ENCODE measurements at regions not wholly inside any gene's neighbourhood (a gene's known extent, or its start where the extent isn't known, plus 50 kb on each side); places are given as distances from the start of the nearest gene placed in this dataset.
"Not testable (repeated sequence)": the region's sequence is repeated elsewhere in the genome, so short reads cannot be mapped to it uniquely, and the experiment has no call there.

GRCh38 chr18:27549335-27550039 lies 364.4 kb upstream of the CHST9 start:
- no peak for DNase-seq
- no peak overlapping the region for H3K4me3 Mint-ChIP-seq
- POLR2A ChIA-PET = no interaction called here
- H3K36me3 Mint-ChIP-seq = no peaks in the 10 kb centered on the region
- H3K9me3 Mint-ChIP-seq = peaks cover 0 to 30% (median 9%) of the 10 kb centered on the region in 9 donors
- H3K27ac Mint-ChIP-seq = no peak overlapping the region
- H3K27me3 Mint-ChIP-seq = no peaks in the 10 kb centered on the region
- H3K4me1 Mint-ChIP-seq = no peaks in the 10 kb centered on the region
- no peak for ATAC-seq

DNA sequence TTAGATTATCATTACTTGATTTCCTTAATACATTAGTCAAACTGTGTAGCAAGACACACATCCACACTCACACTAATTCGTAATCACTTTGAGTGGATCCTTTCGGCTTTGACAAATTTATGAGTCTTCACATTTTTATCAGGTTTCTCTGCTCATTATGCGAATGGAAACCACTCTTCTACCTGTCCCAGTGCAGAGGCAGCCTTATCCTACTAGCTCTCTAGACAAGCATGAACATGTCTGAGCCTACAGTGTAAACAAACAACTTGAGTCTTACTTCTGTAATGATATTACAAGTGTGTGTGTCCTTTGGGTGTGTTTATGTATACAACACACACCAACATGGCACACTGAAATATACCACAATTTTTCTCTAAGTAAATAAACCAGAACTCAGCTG lies 361.9 kb upstream of the CHST9 start:
- peaks cover 3 to 43% (median 7%) of the 10 kb centered on the region in 9 donors for H3K9me3 Mint-ChIP-seq
- POLR2A ChIA-PET = no interaction called here
- H3K27ac Mint-ChIP-seq = no peak overlapping the region
- no peak overlapping the region for H3K4me3 Mint-ChIP-seq
- ATAC-seq (no peak), DNase-seq (no peak)
- H3K36me3 Mint-ChIP-seq = no peaks in the 10 kb centered on the region
- H3K4me1 Mint-ChIP-seq = no peaks in the 10 kb centered on the region
- no peaks in the 10 kb centered on the region for H3K27me3 Mint-ChIP-seq

DNA sequence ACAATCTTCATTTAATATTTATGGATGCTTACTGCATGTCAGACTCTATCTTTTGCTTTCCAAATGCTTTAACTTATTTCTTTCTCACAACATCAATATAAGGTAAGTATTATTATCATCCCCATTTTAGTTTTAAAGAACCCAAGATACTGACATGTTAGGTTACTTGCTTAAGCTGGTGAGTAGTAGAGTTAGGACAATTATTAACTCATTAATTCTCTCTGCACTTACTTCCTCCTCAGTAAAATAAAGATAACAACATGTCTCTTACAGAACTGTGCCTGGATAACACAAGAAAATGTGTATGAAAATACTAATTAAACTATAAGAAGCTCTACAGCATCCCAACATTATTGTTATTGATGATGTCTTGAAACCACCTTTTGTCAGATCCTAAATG lies 359.1 kb upstream of the CHST9 start:
- H3K27ac Mint-ChIP-seq = no peak overlapping the region
- ATAC-seq (no peak), DNase-seq (no peak)
- H3K27me3 Mint-ChIP-seq = no peaks in the 10 kb centered on the region
- no peaks in the 10 kb centered on the region for H3K36me3 Mint-ChIP-seq
- H3K9me3 Mint-ChIP-seq = peaks cover 0 to 42% (median 5%) of the 10 kb centered on the region in 9 donors
- no peak overlapping the region for H3K4me3 Mint-ChIP-seq
- POLR2A ChIA-PET = no interaction called here
- no peaks in the 10 kb centered on the region for H3K4me1 Mint-ChIP-seq

DNA sequence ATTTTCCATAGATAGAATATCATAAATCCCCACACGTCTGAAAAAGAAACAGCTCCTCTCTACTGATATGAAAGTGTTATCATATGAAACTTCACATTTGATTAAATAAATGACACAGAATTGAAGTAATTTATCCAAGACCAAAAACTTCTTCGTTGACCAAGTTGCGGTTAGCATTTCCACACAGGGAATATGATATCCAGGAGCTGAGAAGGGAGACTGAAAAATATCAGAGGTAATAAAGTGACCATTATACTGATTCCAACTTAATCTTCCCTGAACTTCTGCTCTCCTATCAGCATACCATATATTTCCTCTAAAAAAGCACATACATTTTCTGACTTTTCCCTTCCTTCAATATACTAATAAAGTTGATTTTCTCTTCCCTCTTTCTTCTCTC lies 356.2 kb upstream of the CHST9 start:
- H3K27ac Mint-ChIP-seq = no peak overlapping the region
- H3K4me3 Mint-ChIP-seq = no peak overlapping the region

GRCh38 chr18:27540111-27540510 lies 355.0 kb upstream of the CHST9 start:
- ATAC-seq (no peak), DNase-seq (no peak)
- POLR2A ChIA-PET = no interaction called here
- H3K27me3 Mint-ChIP-seq = no peaks in the 10 kb centered on the region
- no peaks in the 10 kb centered on the region for H3K36me3 Mint-ChIP-seq
- H3K9me3 Mint-ChIP-seq = peaks cover 0 to 45% (median 4%) of the 10 kb centered on the region in 9 donors
- H3K4me3 Mint-ChIP-seq = no peak overlapping the region
- no peaks in the 10 kb centered on the region for H3K4me1 Mint-ChIP-seq
- no peak overlapping the region for H3K27ac Mint-ChIP-seq

More for the DNA sequence above, 356.2 kb upstream of the CHST9 start:
- Mint-ChIP-seq H3K36me3 (no peaks in the 10 kb centered on the region), H3K9me3 (peaks cover 0 to 45% (median 4%) of the 10 kb centered on the region in 9 donors), H3K27me3 (no peaks in the 10 kb centered on the region), H3K4me1 (no peaks in the 10 kb centered on the region)
- DNase-seq (no peak), ATAC-seq (no peak)
- POLR2A ChIA-PET = no interaction called here

- no peaks in the 10 kb centered on the region for H3K27me3 Mint-ChIP-seq
- no peak overlapping the region for H3K4me3 Mint-ChIP-seq
- POLR2A ChIA-PET = no interaction called here
- DNase-seq (no peak), ATAC-seq (no peak)
- no peaks in the 10 kb centered on the region for H3K4me1 Mint-ChIP-seq
- no peak overlapping the region for H3K27ac Mint-ChIP-seq
- no peaks in the 10 kb centered on the region for H3K36me3 Mint-ChIP-seq
- H3K9me3 Mint-ChIP-seq = peaks cover 0 to 21% (median 9%) of the 10 kb centered on the region in 9 donors
These were observed 343.9 kb upstream of the CHST9 start for GRCh38 chr18:27528925-27529521.

DNA sequence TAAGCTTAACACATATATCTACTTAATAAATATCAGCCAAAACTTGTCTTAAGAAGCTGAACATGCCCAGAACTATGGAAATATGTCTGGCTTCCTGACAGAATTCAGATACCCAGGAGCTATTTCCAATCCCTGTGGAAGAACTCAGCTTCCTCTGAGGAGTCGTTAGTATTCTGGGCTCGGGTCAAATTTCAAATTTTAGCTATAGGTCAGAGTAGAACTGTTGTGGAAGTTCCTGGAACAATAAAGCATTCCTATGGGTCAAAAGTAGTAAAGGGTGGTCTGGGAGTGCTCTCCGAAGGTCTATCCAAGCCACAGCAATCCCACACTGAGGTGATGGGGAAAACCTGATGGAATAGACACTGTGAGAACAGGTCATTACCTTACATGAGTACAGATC lies 342.7 kb upstream of the CHST9 start:
- peaks cover 0 to 21% (median 8%) of the 10 kb centered on the region in 9 donors for H3K9me3 Mint-ChIP-seq
- H3K27me3 Mint-ChIP-seq = no peaks in the 10 kb centered on the region
- ATAC-seq (no peak), DNase-seq (no peak)
- no peaks in the 10 kb centered on the region for H3K4me1 Mint-ChIP-seq
- no peak overlapping the region for H3K4me3 Mint-ChIP-seq
- no peak overlapping the region for H3K27ac Mint-ChIP-seq
- POLR2A ChIA-PET = no interaction called here
- no peaks in the 10 kb centered on the region for H3K36me3 Mint-ChIP-seq

- H3K4me3 Mint-ChIP-seq = no peak overlapping the region
- no peak for DNase-seq
- H3K27me3 Mint-ChIP-seq = no peaks in the 10 kb centered on the region
- no peaks in the 10 kb centered on the region for H3K36me3 Mint-ChIP-seq
- no peak overlapping the region for H3K27ac Mint-ChIP-seq
- no peaks in the 10 kb centered on the region for H3K4me1 Mint-ChIP-seq
- no peak for ATAC-seq
- peaks cover 0 to 16% (median 9%) of the 10 kb centered on the region in 9 donors for H3K9me3 Mint-ChIP-seq
- POLR2A ChIA-PET = no interaction called here
These were observed 335.3 kb upstream of the CHST9 start for GRCh38 chr18:27520401-27520800.

GRCh38 chr18:27510036-27510633 lies 325.0 kb upstream of the CHST9 start:
- H3K4me3 Mint-ChIP-seq, H3K4me1 Mint-ChIP-seq, H3K27ac Mint-ChIP-seq, ATAC-seq, POLR2A ChIA-PET, H3K27me3 Mint-ChIP-seq, H3K36me3 Mint-ChIP-seq, DNase-seq: not testable (repeated sequence)
- peaks cover 0 to 27% (median 3%) of the 10 kb centered on the region in 9 donors for H3K9me3 Mint-ChIP-seq

DNA sequence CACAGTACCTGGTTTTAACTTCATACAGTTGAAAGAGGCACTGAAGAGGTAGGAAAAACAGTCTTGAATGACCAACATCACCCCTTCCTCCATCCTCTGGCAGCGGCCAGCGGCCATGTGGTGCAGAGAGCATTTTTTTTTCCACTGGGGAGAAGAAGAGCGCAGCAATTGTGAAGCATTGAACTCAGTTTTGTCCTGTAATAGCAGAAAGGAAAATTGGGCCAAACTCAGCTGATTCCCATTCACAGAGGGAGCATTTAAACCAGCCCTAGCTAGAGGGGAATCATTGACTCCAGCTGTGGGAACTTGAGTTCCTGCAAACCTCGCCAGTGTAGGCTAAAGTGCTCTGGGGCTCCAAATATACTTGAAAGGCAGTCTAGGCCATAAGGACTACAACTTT lies 316.6 kb upstream of the CHST9 start:
- Mint-ChIP-seq H3K27ac (no peak overlapping the region), H3K9me3 (peaks cover 2 to 26% (median 12%) of the 10 kb centered on the region in 9 donors), H3K36me3 (no peaks in the 10 kb centered on the region), H3K27me3 (no peaks in the 10 kb centered on the region), H3K4me3 (no peak overlapping the region), H3K4me1 (no peaks in the 10 kb centered on the region)
- no peak for ATAC-seq
- no peak for DNase-seq
- POLR2A ChIA-PET = no interaction called here

DNA sequence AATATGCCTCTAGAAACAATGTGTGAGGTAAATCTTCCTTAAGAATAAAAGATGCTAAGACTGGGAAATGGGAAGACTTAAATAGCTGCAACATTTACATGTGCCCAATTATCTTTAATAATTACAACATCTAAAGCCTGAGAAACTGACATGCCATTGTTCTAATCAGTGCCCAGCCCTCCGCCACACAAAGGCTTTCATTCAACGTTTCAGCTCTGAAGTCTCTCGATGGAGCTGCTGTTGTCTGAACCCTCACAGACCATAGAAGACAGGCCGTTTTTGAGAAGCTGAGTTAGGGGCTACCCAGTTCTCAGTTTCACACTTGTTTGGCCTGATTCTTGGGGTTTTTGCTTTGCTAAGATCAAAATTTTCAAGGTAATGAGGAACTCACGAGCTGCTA lies 315.4 kb upstream of the CHST9 start:
- ATAC-seq (no peak), DNase-seq (no peak)
- no peaks in the 10 kb centered on the region for H3K4me1 Mint-ChIP-seq
- no peak overlapping the region for H3K4me3 Mint-ChIP-seq
- no peak overlapping the region for H3K27ac Mint-ChIP-seq
- no peaks in the 10 kb centered on the region for H3K27me3 Mint-ChIP-seq
- H3K36me3 Mint-ChIP-seq = no peaks in the 10 kb centered on the region
- H3K9me3 Mint-ChIP-seq = peaks cover 2 to 18% (median 11%) of the 10 kb centered on the region in 9 donors
- POLR2A ChIA-PET = no interaction called here

GRCh38 chr18:27497246-27497645 lies 312.1 kb upstream of the CHST9 start:
- POLR2A ChIA-PET = no interaction called here
- ATAC-seq = no peak

GRCh38 chr18:27493182-27493581 lies 308.1 kb upstream of the CHST9 start:
- H3K9me3 Mint-ChIP-seq = peaks cover 0 to 20% (median 13%) of the 10 kb centered on the region in 9 donors
- H3K4me3 Mint-ChIP-seq = no peak overlapping the region
- DNase-seq (no peak), ATAC-seq (no peak)
- H3K27ac Mint-ChIP-seq = no peak overlapping the region
- no peaks in the 10 kb centered on the region for H3K36me3 Mint-ChIP-seq
- POLR2A ChIA-PET = no interaction called here
- no peaks in the 10 kb centered on the region for H3K27me3 Mint-ChIP-seq
- no peaks in the 10 kb centered on the region for H3K4me1 Mint-ChIP-seq

More at GRCh38 chr18:27497246-27497645, 312.1 kb upstream of the CHST9 start:
- Mint-ChIP-seq H3K27ac (no peak overlapping the region), H3K4me3 (no peak overlapping the region), H3K36me3 (no peaks in the 10 kb centered on the region), H3K4me1 (no peaks in the 10 kb centered on the region), H3K9me3 (peaks cover 0 to 10% (median 4%) of the 10 kb centered on the region in 9 donors), H3K27me3 (no peaks in the 10 kb centered on the region)
- DNase-seq = no peak
